HCEC 1CT (cell line): ENCODE measurements at regions not wholly inside any gene's neighbourhood (a gene's known extent, or its start where the extent isn't known, plus 50 kb on each side); places are given as distances from the start of the nearest gene placed in this dataset.

Source experiments
- DNase-seq: peaks from one replicate; pipeline ENCODE4 v3.0.0-alpha.2; 2017

DNA sequence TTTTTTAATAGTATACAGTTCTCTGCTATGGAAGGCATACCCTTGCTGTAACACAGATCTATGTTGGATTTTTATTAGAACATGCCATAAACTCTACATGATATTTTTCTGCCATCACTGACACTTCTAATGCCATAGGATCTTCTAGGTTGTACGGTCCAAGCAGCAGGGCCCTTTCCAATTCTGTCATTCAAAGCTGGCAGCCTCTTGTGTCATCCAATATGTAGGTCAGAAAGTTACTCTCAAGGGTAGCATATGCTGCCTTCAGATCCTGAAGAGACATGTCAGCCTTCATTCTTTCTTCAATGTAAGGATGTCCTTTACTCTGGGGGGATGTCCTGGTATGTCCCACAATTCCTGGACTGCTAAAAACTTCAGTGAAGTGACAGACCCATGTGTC is 629.2 kb upstream of the USP24 start:
- no peak for DNase-seq

GRCh38 chr1:55839626-55840025 is 624.5 kb upstream of the USP24 start:
- DNase-seq, result no peak

DNA sequence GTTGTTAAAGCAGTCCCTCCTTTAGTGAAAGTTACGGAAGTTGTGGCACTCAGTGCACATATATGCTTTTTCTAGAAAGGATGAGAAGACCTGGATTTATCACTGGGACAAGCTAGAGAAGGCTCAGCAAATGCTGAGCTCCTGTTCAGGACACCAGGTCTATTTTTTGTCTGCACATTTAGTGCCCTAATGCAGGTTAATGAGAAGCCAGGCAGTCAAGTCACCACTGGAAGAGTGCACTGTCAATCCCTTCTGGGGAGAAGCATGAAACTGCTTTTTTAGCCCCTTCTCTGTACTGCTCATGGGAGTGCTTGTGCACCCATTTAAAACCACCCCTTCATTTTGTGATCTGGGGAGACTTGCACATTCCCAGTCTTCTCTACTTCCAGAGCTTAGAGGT is 624.1 kb upstream of the USP24 start:
- no peak for DNase-seq

GRCh38 chr1:55836086-55836485 is 620.9 kb upstream of the USP24 start:
- no peak for DNase-seq

DNA sequence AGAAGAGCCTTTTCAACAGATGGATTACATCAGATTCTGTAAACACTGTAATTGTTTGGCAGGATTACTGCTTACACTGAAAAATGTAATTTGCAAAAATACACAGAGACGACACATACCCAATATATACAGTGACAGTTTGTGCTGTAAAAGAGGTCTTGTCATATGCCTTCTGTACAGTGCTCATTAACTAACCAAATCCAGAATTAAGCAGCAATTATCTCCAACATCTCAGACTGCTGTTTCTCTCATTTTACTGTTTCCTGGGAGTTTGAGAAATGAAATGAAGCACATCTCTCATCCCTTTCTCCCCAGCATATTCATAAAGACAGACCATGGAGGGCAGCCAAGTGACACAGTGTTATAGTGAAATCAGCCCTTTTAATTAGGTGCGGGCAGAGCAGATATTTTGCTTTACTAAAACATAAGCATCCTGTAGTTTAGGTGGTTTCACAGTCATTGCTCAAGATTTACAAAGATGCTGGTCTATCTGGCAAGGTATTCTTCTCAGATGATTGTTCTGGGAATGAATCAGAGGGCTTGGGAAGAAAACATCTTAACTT is 618.4 kb upstream of the USP24 start:
- DNase-seq, result peak; percentile 55

DNA sequence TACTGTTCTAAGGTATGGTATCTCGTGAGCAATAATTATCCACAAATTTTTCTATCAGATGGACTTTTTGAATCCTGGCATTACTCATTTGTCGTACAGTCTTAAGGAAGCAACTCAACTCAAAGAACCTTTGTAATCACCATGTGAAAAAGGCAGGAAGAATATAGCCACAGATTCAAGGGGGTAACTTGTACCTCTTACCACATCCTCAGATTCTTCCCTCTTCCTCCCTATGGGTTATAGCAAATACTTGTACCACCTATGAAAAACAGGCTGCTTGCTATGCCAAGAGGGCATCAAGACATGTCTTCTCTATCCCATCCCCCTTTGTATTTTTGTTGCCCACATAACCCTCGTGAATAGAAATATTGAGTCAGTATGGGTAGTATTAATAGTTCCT is 616.6 kb upstream of the USP24 start:
- no peak for DNase-seq

DNA sequence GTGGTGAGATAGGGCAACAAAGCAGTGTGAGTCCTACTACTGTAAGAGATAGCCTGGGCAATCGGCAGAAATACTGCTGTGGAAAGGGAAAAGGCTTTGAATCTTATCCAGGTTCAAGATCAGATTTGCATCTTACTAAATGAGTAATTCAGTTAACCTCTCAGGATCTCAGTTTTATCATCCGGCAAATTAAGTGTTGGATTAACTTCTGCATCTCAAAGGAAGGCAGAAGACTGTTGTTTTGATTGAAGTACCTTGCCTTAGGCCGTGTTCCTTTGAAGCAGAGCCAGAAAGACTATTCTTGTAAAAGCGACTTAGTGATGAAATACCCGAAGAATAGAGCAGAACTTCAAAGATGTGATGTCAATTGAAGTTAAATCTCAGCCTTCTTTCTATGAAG is 612.9 kb upstream of the USP24 start:
- DNase-seq, result no peak

- peak; percentile 96 for DNase-seq
These were observed 612.2 kb upstream of the USP24 start for GRCh38 chr1:55827350-55827749.

DNA sequence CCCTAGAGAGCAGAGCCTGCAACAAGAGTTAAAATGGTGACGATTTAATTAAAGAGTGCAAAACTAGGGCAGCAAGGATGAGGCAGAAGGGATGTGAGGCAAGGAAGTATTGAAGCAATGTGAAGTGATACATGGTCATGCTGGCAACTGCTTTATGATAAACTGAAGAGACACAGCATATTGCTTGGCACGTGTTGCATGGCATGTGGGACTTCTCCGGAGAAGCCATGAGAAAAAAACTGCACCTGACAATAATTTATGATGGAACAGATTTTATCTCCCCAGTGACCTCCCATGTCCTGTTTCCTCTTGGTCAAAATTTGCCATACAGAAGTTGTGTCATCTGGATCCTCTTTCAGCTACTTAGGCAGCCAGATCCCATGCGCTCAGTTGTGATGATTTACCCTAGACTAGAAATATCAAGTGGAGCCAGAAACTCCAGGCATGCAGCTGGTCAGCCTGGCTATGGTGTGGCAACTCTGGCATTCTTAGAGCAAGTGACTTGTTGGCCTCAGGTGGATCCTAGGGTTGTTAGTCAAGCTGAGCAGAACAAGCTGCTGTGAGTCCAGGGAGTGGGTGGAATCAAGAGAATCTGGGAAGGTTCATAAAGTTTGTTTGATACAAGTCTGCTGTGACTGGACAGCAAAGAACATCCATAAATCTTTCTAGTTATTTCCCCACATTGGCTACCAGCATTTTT is 611.4 kb upstream of the USP24 start:
- no peak for DNase-seq

GRCh38 chr1:55825461-55825860 is 610.3 kb upstream of the USP24 start:
- no peak for DNase-seq

- no peak for DNase-seq
These were observed 609.1 kb upstream of the USP24 start for GRCh38 chr1:55824251-55824640.

DNA sequence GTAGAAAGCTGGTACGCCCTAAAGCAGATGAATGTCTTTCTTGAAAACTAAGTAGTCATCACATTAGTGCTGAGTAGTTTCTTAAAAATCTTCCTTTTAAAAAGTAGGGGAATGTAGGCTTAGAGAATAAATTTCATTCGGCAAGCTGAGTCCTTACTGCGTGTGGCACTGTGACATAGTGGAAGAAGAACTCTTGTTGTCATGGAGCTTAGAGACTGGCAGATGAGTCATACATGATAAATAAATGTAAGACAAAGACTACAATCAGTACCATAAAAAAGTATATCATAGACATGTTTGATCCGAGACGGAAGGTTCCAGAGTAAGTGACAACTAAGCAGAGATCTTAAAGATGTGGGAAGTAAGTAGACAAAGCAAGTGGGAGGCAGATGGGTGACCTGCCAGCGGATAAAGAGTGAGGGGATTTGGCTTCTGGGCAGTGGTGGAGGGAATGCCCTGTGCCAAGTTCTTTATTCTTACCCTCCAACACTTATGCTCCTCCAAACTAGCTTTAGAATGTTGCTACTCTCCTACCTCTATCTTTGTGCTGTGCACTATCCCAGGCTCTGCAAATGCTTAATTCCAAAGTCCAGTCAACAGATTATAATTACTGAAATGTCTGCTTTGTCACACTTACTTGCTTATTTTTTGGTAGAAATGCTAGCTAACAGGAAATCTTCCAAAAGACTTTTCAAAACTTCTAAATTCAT is 608.5 kb upstream of the USP24 start:
- DNase-seq, result peak; percentile 43

- no peak for DNase-seq
These were observed 607.7 kb upstream of the USP24 start for GRCh38 chr1:55822891-55823290.

DNA sequence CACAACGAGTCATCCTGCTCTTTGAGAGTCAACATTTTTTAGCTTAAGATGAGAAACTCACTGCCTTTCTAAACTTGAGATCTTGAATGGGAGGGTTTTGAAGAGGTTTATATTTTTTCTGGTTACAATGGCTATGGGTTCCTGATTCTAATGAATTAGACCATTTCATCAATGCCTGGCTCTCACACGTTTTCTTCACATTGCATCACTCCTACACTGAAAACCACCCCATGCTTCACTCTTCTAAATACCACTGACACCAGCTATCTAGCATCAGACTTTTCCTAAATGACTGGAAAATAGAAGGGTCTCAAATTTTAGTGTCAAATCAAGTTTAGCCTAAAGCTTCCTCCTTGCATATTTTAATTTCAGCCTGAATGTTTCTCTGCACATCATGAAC is 606.1 kb upstream of the USP24 start:
- no peak for DNase-seq

DNA sequence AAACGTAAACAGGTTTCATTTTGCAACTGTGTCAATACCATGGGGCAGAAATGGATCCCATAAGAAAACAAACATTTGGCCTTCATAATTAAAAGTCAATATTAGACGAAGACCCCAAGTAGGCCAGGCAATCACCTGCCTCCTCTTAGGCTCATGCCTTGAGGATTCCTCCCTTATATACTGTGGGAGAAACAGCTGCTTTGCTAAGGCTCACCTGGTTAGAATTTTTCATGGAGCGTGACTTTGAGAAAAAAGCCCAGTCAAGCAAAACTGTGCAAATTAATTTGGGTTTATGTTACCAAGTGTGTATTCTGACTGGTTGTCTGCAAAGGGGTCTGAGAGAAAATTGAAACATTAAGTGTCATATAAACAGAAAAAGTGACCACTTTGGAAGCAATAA is 605.3 kb upstream of the USP24 start:
- DNase-seq, result no peak

DNA sequence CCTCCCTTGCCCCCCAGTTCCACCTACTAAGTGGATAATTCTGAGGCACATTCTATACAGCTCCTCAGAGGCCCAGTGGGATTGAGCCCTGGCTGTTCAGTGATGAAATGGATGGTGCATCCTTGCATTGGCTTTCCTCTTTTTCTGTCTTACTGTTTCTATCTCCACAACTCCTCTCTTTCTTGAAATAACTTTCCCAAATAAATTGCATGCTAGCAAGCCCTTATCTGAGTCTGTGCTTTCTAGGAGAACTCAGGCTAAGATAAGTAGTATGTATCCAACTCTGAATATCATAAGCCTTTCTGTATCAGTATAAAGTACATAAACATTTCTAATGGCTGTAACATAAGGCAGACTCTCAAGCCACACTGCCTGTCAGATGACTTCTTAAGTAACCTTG is 603.8 kb upstream of the USP24 start:
- no peak for DNase-seq

- no peak for DNase-seq
These were observed 601.6 kb upstream of the USP24 start for GRCh38 chr1:55816456-55817426.

DNA sequence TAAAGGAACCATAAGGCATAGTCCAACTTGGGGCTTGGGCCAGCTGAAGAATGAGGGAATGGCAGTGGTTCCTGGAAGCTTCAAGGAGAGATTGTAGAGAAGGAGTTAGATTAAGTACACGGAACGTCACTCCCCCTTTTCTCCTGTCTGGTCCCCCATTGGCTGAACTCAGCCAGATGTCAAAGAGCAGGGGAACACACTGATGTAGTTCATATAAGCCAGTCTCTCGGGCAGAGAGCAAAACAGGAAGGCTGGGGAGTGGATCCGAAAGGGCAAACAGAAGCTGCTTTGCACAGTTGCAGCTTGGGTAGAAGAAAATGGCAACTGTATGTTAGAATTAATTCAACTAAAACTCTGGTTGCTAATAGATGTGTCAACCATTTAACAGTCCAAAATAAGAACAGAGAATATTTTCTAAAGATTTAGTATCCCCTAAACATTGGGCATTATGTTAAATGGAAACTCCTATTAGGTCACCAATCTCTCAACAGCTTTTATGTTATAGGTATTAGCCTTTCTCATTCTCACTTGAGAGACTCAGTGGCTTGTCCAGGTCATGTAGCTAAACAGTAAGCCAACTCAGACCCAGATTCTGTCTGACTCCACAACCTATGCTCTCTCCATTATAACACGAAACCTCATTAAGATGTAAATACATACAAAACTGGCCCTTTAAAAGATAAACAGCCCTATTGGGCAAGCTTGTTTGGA is 600.7 kb upstream of the USP24 start:
- DNase-seq, result no peak

- no peak for DNase-seq
These were observed 599.8 kb upstream of the USP24 start for GRCh38 chr1:55814967-55815366.

DNA sequence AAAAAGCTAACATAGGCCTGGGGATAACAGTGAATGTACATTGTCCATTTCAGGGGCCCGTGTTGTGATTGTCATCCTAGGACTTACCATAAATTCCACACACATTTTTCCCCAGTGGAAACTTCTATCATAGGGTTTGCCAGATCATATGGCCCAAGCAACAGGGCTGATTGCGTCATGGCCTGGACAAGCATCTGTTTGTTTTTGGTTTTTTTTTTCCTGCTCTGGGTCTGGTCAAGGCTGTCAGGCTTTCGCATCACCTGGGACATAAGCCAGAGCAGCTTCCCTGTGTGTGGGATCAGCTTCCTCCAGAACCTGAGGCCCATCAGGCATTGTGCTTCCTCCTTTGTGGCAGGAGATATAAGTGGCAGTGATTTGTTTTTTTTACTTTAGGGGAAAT is 598.5 kb upstream of the USP24 start:
- peak; percentile 69 for DNase-seq

DNA sequence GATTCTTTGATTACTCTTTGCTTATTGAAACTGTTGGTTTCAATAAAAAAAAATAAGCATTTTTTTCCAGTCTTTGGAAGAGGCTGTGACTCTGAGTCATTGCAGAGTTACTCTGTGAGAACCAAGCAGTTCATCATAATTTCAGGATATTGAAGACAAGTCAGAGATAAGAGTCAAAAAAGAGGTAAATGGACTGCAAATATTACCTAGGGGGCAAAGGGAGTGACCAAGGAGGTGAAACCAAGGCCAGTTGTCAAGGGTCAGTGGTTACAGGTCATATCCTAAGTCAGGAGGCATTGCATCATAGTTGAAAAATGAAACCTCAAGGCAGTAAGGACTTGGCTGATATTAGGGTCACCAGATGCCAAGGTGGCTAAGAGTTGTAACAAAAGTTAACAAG is 597.1 kb upstream of the USP24 start:
- peak; percentile 28 for DNase-seq

DNA sequence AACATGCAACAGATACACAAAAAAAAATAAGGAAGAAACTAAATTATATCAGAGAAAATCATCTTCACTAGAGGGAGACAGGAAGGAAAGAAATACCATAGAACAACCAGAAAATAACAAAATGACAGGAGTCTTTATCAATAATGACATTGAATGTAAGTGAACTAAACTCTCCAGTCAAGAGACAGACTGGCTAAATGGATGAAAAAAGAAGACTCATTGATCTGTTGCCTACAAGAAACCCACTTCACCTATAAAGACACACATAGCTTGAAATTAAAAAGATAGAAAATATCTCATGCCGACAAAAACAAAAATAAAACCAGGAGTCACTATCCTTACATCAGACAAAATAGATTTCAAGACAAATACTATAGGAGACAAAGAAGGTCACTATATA is 593.1 kb upstream of the USP24 start:
- DNase-seq, result no peak

DNA sequence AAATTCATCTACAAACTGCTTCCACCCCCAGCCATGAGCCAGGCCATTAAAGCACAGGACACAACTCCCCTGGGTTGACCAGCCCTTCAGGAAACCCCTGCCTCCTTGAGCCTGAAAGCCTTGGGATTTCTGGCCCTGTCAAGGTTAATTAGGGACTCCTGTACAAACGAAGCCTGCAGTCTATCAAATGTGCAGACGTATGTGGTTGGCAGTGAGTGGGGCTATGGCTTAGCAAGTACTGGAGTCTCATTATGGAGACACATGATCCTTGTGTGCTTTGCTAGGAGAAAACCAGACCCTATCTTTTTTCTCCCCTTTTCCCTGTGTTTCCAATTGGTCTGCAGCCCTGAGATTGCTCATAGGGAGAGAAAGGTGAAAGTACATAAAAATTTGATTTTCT is 588.3 kb upstream of the USP24 start:
- no peak for DNase-seq
